DMS53 (cell line): ENCODE measurements at regions not wholly inside any gene's neighbourhood (a gene's known extent, or its start where the extent isn't known, plus 50 kb on each side); places are given as distances from the start of the nearest gene placed in this dataset.
"Not testable (repeated sequence)": the region's sequence is repeated elsewhere in the genome, so short reads cannot be mapped to it uniquely, and the experiment has no call there.

Source experiments
- DNase-seq: peaks from one replicate; lab custom pipeline; 2025; lab: John Stamatoyannopoulos, UW

GRCh38 chr2:31660812-31661335 is 80.1 kb upstream of the SRD5A2 start:
- DNase-seq = no peak

GRCh38 chr2:31660165-31660564 is 79.4 kb upstream of the SRD5A2 start:
- DNase-seq = no peak

GRCh38 chr2:31654241-31654640 is 73.5 kb upstream of the SRD5A2 start:
- DNase-seq = no peak

GRCh38 chr2:31651736-31652135 is 71.0 kb upstream of the SRD5A2 start:
- no peak for DNase-seq

GRCh38 chr2:31651267-31651666 is 70.5 kb upstream of the SRD5A2 start:
- DNase-seq = no peak

DNA sequence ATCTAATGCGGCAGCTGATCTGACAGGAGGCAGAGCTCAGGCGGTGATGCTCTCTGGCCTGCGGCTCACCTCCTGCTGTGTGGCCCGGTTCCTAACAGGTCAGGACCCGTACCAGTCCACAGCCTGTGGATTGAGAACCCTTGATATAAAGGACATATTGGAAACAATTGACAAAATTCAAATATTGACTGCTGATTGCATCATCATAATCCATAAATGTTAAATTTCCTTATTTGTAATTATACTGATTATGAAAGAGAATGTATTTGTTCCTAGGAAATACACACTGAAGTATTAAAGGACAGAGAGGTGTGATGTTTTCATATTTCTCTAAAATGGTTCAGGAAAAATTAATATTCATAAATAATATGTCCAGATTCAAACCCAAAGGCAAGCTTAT is 63.8 kb upstream of the SRD5A2 start:
- DNase-seq = no peak

DNA sequence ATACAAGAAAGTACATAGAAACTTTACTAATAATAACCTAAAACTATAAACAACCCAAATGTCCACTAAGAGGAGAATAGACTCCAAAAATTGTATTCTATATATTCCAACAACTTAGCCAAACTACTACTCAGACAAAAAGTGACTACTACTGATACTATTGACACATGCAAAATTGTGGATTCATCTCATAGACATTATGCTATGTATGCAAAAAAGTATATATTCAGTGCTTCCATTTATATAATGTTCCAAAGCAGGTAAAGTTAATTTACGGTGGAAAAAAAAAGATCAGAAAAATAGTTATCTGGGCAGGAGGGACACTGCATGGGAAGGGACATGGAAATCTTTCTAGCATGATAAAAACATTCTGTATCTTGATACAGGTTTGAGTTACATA is 62.0 kb upstream of the SRD5A2 start:
- DNase-seq = no peak

GRCh38 chr2:31632201-31632600 is 51.5 kb upstream of the SRD5A2 start:
- not testable (repeated sequence) for DNase-seq
